COLO668 (cell line): ENCODE measurements at regions not wholly inside any gene's neighbourhood (a gene's known extent, or its start where the extent isn't known, plus 50 kb on each side); places are given as distances from the start of the nearest gene placed in this dataset.
"Not testable (repeated sequence)": the region's sequence is repeated elsewhere in the genome, so short reads cannot be mapped to it uniquely, and the experiment has no call there.

Experiments used
- DNase-seq: peaks from one replicate; lab custom pipeline; 2025; ENCODE audit not compliant: unreplicated experiment; lab: John Stamatoyannopoulos, UW

- no peak for DNase-seq
Measured at GRCh38 chr2:33933203-33933602, 334.1 kb upstream of the FAM98A start.

- DNase-seq = no peak
Measured at GRCh38 chr2:33931164-33931563, 332.1 kb upstream of the FAM98A start.

- no peak for DNase-seq
Measured at GRCh38 chr2:33929467-33929866, 330.4 kb upstream of the FAM98A start.

GRCh38 chr2:33927756-33928155 lies 328.7 kb upstream of the FAM98A start:
- no peak for DNase-seq

DNA sequence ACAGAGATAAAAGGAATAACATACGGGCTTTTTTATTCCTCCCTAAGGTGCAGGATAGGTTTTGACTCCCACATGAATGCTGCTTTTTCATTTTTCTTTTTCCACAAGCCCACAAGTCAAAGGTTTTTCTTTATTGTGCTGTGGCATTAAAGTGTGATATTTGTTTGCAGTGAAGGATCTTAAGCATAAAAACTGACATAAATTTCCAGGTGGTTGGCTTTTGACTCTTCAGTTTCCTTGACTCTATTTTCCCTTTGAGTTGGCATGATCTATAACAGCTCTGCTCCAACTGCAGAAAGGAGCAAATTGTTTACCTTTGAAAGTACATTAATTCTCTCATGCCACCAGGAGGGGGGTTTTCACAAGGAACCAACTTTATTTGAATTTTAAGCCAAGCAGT lies 326.2 kb upstream of the FAM98A start:
- no peak for DNase-seq

- DNase-seq = no peak
Measured at GRCh38 chr2:33924586-33925169, 325.6 kb upstream of the FAM98A start.

GRCh38 chr2:33917252-33917651 lies 318.2 kb upstream of the FAM98A start:
- no peak for DNase-seq

- DNase-seq = no peak
Measured at GRCh38 chr2:33913071-33913616, 314.0 kb upstream of the FAM98A start.

- DNase-seq = no peak
Measured at GRCh38 chr2:33911327-33911726, 312.2 kb upstream of the FAM98A start.

GRCh38 chr2:33909945-33910695 lies 311.0 kb upstream of the FAM98A start:
- no peak for DNase-seq

GRCh38 chr2:33907866-33908265 lies 308.8 kb upstream of the FAM98A start:
- DNase-seq = no peak

DNA sequence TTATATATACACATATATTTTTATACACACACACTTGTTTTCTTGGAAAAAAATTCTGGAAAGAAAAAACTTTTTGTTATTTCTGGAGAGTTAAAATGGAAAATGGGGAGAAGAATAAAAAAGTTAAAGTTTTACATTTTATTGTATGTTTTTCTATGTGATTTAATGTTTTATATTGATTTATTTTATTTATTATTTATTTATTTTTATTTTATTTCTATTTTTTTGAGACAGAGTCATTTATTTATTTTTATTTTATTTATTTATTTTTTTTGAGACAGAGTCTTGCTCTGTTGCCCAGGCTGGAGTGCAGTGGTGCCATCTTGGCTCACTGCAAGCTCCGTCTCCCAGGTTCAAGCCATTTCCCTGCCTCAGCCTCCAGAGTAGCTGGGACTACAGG lies 307.0 kb upstream of the FAM98A start:
- not testable (repeated sequence) for DNase-seq

DNA sequence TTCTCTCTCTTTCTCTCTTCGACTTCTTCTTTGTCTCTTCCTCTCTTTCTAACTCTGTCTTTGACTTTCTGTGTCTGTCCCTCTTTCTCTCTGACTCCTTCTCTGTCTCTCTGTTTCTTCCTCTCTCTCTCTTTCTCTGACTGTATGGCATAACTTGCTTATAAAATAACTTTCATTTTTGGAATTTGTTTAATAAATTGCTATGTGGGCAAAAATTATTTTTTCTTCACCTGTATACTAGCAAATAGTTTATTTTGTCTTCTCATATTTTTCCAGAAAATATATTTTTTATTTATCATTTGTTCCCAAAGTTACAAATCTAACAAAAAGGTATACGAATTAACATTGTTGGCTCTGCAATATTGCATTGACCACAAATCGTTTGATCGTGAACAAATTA lies 305.7 kb upstream of the FAM98A start:
- DNase-seq = no peak

- no peak for DNase-seq
Measured at GRCh38 chr2:33903701-33904100, 304.6 kb upstream of the FAM98A start.

DNA sequence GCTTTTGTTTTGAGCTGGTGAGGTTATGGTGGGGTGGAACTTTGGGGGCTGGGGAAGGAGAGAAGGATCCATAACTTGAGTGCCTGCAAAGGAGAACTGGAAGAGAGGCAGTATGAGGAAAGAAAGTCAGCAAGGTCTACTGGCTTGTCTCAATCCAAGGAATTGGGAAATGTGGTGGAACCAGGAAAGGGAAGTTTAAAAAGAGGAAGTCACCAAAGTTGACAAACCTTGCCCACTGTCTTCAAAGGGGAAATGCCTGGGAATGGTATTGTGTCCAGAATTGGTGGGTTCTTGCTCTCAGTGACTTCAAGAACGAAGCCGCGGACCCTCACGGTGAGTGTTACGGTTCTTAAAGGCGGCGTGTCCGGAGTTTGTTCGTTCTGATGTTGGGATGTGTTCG lies 304.1 kb upstream of the FAM98A start:
- DNase-seq = no peak

GRCh38 chr2:33900610-33901009 lies 301.5 kb upstream of the FAM98A start:
- DNase-seq = no peak

DNA sequence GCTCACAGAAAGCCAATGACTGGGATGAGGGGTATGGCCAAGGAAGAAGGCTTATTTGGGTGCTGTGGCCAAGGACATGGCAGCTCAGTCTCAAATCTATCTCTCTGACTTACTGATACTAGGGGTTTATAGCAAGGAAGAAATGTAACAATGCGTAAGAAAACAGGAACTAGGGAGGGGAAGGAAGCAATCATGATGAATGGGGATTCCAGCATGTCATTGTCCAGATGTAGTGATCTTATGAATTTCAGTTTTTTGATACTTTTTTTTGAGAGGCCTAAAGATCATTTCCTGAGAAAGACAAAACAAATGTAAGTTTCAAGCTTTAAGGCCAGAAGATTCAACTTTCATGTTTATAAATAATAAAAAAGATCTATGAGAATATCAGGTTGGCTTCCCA lies 298.6 kb upstream of the FAM98A start:
- DNase-seq = no peak

DNA sequence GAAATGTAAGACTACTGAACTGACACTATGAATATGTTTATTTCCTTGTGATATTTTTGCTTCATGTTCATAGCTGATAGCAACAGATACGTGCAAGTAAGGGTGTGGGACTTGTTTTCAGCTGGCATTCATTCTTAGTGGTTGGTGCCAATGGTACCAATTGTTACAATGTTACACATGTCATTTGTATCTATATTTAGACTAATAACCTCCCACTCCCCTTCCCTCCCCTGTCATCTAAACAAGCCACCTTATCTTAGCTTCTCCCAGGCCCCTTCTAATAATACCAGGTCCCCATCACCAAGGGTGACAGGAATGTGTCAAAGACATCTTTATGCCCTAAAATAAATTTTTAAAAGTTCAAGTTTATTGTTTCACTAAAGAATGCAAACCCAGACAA lies 294.7 kb upstream of the FAM98A start:
- DNase-seq = no peak

DNA sequence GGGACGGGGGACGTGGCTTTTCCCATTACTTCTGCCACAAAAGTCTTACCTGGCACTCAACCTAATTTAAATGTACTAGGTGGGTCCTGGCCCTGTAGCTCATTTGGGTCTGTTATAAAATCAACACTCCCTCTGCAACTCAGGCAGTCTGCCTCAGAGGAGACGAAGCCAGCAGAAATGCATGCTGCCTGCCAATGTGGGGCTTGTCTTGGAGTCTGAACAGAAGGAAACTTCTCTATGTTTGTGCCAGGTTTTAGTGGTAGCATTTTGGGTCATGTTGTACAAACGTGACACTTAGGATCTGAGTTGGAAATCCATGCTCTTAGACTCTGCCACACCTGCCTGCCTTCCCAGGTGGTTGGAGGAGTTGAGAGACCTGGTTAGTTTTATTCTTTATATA lies 292.5 kb upstream of the FAM98A start:
- DNase-seq = no peak

GRCh38 chr2:33890686-33891085 lies 291.6 kb upstream of the FAM98A start:
- DNase-seq = no peak

GRCh38 chr2:33877348-33878016 lies 278.4 kb upstream of the FAM98A start:
- DNase-seq = no peak

DNA sequence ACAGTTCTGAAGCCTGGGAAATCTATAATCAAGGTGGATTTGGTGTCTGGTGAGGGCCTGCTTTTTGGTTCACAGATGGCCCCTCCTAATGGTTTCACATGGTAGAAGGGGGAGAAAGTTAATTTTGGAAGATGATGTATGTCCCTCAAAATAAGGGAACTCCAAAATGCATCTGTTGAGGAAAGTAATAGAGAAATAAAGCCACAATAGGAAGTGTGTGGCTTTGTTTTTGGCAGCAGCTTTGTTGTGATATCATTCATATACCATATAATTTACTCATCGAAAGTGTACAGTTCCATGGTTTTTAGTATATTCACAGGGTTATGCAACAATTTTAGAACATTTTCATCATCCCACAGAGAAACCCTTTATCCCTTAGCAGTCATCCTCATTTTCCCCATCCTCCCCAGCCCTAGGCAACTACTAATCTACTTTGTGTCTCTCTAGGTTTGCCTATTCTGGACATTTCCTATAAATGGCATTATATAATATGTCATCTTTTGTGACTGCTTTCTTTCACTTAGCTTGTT lies 274.0 kb upstream of the FAM98A start:
- no peak for DNase-seq
